HG03103 (cell line): ENCODE measurements at regions not wholly inside any gene's neighbourhood (a gene's known extent, or its start where the extent isn't known, plus 50 kb on each side); places are given as distances from the start of the nearest gene placed in this dataset.

Experiments
- ATAC-seq: cut with Tn5 transposase; IDR thresholded peaks from one replicate; pipeline ENCODE4 v1.9.1; 2021; ENCODE audit warnings: low read depth; ENCODE audit not compliant: unreplicated experiment

- ATAC-seq, result no peak
Observed at GRCh38 chr6:169940481-169941271, 189.3 kb downstream of the ERMARD start.

GRCh38 chr6:169939554-169940164 lies 188.2 kb downstream of the ERMARD start:
- ATAC-seq, result no peak

- ATAC-seq, result no peak
Observed at GRCh38 chr6:169938731-169939130, 187.3 kb downstream of the ERMARD start.

DNA sequence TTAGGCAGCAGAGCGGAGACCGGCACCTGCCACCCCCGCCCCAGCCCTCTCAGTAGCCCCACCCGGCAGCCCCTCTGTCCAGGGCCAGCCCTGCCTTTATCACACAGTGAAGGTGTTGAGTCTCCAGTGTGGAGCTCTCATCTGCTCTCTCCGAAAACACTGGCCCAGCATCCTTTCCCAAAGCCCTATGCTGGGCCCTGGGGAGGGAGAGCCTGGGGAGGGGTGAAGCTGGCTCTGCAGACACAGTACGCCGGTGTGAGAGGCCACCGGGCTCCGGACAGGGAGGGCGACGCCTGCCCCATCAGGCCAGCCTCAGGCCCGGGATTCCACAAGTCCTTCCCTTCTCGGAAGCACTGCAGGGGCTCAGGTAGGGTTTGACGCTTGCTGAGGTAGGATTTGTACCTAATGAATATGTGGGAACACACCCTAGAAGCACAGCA lies 186.9 kb downstream of the ERMARD start:
- no peak for ATAC-seq

GRCh38 chr6:169937389-169938261 lies 186.2 kb downstream of the ERMARD start:
- ATAC-seq, result no peak

DNA sequence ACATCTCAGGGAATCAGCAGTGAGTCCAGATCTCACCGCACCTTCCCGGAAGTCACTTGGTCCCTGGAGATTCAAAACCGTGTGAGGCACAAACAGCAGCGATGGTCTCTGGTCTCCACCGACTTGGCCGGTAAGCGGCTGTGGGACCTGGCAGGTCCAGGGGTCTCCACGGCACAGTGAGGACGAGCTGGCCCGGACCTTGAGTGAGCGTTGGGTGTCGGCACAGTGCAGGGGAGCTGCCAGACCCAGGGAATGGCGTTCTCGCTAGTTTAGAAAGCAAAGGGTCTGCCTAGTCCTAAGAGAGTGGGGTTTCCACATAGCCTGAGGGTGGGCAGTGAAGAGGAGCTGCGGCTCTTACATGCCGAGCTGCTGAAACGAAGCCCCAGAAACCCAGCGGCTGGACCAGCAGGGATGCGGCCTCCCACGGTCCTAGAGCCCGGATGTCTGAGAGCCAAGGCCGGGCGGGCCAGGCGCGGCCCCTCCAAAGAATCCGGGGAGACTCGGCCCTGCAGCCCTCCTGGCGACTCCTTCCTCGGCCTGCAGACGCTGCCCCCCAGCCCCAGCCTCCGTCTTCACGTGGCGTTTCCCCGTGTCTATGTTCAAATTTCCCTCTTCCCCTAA lies 185.0 kb downstream of the ERMARD start:
- no peak for ATAC-seq

GRCh38 chr6:169935861-169936260 lies 184.4 kb downstream of the ERMARD start:
- no peak for ATAC-seq

GRCh38 chr6:169935348-169935718 lies 183.9 kb downstream of the ERMARD start:
- no peak for ATAC-seq

DNA sequence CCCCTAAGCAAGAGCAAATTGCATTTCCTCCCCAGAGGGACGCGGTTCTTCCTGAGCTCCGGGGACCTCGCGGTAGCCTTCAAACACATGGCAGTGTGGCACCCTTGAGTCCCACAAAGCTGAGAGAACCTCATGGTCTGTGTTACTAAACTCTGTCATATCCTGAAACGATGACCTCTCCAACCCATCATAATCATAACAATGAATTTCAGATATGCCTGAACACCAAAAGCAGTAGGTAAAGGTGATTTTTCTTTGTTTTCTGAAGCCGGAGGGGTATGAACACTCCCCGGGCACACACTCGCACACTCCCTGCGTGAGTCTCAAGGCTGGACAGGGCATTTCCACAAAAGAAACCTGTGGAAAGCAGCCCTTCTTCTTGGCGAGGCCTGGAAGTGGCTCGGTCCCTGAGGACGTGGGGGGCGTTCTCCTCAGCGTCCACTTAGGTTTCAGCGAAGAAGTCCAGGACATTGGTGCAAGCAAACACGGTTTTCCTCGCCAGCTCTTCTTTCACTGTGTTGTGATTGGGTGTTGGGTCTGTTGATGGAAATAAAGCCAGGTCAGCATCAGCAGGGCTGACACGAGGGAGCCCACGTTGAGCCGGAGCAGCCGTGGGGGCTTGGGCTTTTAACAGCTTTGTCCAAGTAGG lies 183.4 kb downstream of the ERMARD start:
- ATAC-seq, result no peak

GRCh38 chr6:169933839-169934698 lies 182.6 kb downstream of the ERMARD start:
- ATAC-seq, result no peak

- ATAC-seq, result no peak
Observed at GRCh38 chr6:169933251-169933821, 181.9 kb downstream of the ERMARD start.

GRCh38 chr6:169932491-169932890 lies 181.1 kb downstream of the ERMARD start:
- ATAC-seq, result no peak

DNA sequence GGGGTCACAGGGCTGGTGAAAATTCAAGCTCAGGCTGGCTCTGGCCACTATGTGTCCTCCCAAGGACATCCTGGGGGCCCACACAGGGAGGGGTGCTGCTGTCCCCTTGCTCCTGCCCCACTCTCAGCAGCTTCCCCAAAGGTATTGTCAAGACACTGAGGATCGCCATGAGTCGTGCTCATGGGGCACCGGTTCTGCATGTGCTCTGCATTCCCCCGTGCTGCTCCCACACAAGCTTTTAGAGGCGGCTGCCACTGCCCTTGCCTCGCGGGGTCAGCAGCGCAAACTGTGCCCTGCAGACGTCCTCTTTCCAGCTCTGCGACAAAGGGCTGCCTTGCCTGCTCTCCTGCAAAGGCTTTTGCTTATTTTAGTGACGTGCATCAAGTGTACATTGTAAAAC lies 179.8 kb downstream of the ERMARD start:
- ATAC-seq, result no peak

GRCh38 chr6:169930799-169931198 lies 179.4 kb downstream of the ERMARD start:
- no peak for ATAC-seq

- ATAC-seq, result no peak
Observed at GRCh38 chr6:169927711-169928110, 176.3 kb downstream of the ERMARD start.

DNA sequence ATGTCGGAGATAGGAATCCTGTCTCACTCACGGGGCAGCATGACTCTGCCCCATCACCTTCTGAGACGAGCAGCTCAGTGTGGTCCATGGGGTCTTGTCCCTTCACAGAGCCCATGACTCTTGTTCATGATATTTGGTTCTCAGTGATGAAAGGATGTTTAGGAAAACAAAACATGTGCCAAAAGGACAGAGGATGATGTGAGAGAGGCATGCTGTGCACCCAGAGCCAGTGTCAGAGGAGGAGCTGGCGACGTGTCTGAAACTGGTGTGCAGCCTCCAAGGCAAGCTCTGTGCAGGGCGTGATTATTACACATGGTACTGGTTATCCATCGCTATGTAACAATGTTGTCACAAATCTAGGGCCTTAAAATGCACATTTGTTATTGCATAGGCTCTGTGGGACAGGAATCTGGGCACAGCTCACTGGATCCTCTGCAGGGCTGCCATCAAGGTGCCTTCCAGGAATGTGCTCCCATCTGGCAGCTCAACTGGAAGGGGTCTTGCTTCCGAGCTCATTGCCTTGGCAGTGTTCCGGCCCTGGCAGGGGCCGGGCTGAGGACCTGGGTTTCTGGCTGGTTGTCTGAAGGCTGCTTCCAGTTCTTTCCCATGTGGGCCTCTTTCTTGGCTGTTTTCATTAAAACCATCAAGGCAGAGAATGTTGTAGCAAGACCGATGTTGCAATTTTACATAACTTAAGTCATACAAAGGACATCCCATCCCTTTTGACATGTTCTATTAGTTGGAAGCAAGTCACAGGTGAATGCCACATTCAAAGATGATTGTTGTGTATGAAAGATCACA lies 175.4 kb downstream of the ERMARD start:
- no peak for ATAC-seq

GRCh38 chr6:169923468-169924464 lies 172.3 kb downstream of the ERMARD start:
- ATAC-seq, result no peak
